EH (cell line): ENCODE measurements at regions not wholly inside any gene's neighbourhood (a gene's known extent, or its start where the extent isn't known, plus 50 kb on each side); places are given as distances from the start of the nearest gene placed in this dataset.

ENCODE experiments used
- DNase-seq: peaks from one replicate; pipeline ENCODE4 v3.0.0-alpha.2; 2015; ENCODE audit warnings: low read depth

GRCh38 chr10:90125456-90126255, 424.3 kb downstream of the KIF20B start:
- peak; percentile 6 for DNase-seq

DNA sequence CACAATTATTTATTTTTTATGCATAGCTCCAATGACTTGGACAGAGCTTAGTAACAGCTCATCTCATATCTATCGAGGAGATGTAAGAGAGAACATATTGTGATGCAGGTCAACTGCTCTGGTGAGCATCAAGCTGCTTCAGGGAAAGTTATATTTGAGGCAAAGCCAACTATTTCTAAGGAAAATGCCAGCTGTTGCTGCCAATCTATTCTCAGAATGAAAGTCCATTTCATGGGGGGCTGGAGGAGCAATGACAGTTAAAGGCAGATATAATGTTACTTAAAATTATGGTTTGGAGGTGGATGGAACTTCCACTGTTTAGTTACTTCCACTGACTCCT, 424.8 kb downstream of the KIF20B start:
- no peak for DNase-seq

DNA sequence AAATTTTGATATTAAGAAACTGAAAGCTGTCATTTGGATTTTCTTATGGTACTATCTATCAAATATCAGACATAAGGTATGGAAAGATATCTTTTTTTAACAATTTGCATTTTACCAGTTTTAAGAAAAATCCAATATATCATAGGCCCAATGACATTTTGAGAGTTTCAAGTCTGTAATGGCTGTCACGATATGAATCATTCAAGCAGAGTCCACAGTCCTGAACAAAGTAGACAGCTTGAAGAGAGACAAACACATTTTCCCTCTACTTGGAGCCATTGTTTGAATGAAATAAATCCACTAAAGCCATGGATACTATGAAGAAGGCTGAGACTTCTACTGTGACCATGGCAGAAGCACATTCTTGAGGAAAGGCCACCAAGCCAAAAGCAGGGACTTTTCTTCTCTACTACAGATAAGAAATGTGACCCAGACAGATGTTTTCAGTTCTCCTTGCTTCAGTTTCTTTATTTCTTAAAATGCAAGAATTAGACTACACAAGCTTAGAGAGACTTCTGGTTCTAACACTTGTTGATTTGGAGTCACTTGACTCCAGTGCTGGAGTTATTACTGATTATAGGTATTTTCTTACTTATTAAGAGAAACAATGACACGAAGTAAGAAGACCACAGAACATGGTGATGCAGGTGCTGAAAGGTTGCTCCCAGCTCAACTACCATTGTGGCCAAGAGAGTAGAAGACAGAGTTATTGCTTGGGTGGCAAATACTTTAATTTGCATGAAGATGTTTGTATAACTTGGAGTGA, 429.1 kb downstream of the KIF20B start:
- no peak for DNase-seq

- DNase-seq = no peak
Measured at GRCh38 chr10:90133606-90134005, 432.2 kb downstream of the KIF20B start.

GRCh38 chr10:90136731-90137316, 435.4 kb downstream of the KIF20B start:
- no peak for DNase-seq

- DNase-seq = no peak
Measured at GRCh38 chr10:90138844-90139243, 437.5 kb downstream of the KIF20B start.

GRCh38 chr10:90141791-90142190, 440.4 kb downstream of the KIF20B start:
- no peak for DNase-seq

DNA sequence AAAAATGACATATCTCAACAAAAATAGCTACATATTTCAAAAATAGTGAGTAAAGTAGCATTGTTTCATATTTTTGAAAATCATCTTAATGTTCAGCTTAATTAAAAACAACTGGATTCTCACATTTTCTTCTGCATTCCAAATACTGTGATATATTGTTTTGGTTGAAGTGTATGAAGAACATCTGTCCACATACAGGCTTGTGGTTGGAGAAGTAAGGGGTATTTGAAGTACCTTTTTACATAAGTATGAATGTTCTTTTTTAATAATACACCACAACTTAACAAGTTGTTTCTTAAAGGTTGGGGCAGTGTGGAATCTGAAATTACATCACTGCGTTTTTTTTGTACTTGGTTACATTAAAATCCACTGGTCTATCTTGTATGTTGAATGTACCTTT, 442.5 kb downstream of the KIF20B start:
- no peak for DNase-seq

GRCh38 chr10:90148116-90148855, 446.9 kb downstream of the KIF20B start:
- peak; percentile 39 for DNase-seq

- DNase-seq = no peak
Measured at GRCh38 chr10:90149563-90149962, 448.2 kb downstream of the KIF20B start.

- DNase-seq = peak; percentile 82
Measured at GRCh38 chr10:90162271-90162853, 461.0 kb downstream of the KIF20B start.

GRCh38 chr10:90167174-90168064, 466.0 kb downstream of the KIF20B start:
- peak; percentile 33 for DNase-seq

GRCh38 chr10:90168244-90168643, 466.9 kb downstream of the KIF20B start:
- DNase-seq = no peak

- no peak for DNase-seq
Measured at GRCh38 chr10:90171014-90171722, 469.8 kb downstream of the KIF20B start.

GRCh38 chr10:90174531-90174930, 473.1 kb downstream of the KIF20B start:
- DNase-seq = no peak

- DNase-seq = no peak
Measured at GRCh38 chr10:90175161-90175681, 473.8 kb downstream of the KIF20B start.

DNA sequence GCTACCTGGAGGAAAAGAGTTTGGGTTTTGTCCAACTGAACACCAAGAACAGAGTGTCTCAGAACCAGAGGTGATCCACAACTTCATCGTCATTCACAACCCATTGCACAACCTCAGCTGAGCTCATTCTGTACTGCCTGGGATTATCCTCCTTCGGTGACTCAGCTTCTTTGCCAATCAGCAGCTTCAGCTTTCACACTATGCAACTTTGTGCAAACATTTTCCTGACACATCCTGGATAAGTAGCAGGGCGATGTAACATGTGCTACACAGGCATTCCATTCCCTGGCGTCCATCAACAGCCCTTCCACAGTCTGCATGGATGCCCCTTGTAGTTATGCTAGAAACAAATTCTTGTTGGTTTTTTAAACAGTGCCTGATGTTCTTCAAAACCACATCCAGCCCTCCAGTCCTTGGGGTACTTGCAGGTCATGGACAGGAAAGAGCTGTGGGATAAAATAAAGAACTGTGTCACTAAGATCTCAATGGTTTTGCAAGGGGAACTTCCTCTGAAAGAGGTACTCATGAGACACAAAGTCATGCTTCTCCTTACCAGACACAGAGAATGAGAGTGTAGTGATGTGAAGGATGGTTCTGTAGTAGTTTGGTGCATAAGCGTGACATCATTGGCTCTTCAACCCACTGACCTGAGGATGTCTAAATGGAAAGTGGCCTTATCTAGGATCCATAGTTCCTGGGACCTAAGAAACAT, 478.5 kb downstream of the KIF20B start:
- peak; percentile 87 for DNase-seq

DNA sequence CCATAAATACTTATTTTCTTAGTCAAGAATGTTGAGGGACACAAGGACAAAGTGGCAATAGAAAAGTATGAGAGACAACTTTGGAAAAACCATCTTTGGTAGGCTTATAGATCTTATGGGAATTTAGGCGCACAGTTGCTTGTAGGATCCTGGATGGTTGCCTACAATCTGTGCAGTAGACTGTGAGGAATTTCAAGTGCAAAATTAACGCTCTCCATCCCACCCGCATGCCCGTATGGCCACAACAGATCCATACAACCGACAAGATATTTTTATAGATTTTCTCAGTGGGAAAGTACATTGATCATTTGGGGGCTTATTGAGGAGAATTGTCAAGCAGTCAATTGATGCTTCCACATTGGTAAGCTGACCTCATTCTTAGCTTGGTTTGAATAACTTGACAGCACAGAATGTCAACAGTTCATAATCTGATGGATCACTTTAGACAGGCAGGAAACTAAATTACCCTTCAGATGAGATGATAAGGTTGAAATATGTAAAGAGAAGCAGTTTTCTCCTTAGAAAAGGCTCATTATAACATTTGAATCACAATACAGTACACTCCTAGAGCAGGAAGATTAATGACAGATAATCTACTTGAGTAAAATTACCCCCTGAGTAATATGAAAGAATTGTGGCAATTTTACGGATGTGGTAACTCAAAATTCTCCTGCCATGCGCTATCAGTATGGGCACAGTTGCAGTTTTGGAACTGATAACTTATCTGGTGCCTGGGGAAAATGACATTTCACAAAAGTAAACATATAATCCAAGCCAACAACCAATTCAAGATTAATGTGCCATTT, 479.7 kb downstream of the KIF20B start:
- no peak for DNase-seq

DNA sequence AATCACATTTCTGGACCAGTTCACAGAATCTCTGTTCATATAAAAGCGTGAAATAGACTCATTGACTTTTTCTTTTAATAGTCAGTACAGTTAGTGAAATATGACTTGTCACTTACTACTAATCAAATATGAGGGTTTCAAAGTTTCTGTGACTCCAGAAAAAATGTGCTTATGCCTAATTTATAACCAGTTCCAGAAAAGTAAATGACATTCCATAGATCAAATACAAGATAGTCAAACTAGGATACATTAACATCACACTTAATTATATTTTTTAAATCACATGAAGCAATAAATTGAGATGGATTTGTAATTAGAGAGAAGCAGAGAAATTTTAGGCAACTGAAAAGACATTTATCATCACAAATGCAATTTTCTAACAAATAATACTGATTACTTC, 491.4 kb downstream of the KIF20B start:
- no peak for DNase-seq
